ENCODE measurements at regions not wholly inside any gene's neighbourhood (a gene's known extent, or its start where the extent isn't known, plus 50 kb on each side); places are given as distances from the start of the nearest gene placed in this dataset.
"Not testable (repeated sequence)": the region's sequence is repeated elsewhere in the genome, so short reads cannot be mapped to it uniquely, and the experiment has no call there.

DNA sequence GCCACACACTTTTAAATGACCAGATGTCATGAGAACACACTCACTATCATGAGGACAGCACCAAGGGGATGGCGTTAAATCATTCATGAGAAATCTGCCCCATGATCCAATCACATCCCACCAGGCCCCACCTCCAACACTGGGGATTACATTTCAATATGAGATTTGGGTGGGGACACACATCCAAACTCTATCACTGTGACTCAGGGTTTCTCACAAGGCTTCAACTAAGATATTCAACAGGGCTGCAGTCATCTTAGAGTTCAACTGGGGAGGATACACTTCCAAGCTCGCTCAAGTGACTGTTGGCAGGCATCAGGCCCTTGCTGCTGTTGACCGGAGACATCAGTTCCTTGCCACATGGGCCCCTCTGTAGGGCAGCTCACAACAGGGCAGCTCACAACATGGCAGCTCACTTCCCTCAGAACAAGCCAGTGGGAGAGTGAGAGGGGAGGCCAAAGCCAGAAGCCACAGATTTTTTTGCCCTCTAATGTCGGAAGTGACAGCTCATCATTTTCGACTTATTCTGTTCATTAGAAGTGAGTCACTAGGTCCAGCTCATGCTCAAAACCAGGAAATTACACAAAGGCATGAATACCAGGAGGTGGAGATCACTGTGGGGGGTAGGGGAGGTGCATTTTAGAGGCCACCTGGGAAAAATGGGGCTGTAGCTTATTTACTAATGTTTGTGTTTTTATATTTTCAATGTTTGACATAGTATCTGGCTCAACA lies 50.8 kb upstream of the PTHLH start:
- peak; percentile 87 for DNase-seq

- DNase-seq: peak; percentile 43
Measured at GRCh38 chr12:28024231-28024995, 51.9 kb upstream of the PTHLH start.

GRCh38 chr12:28025821-28026505 lies 53.4 kb upstream of the PTHLH start:
- DNase-seq: no peak

GRCh38 chr12:28026701-28027100 lies 54.2 kb upstream of the PTHLH start:
- no peak for DNase-seq

DNA sequence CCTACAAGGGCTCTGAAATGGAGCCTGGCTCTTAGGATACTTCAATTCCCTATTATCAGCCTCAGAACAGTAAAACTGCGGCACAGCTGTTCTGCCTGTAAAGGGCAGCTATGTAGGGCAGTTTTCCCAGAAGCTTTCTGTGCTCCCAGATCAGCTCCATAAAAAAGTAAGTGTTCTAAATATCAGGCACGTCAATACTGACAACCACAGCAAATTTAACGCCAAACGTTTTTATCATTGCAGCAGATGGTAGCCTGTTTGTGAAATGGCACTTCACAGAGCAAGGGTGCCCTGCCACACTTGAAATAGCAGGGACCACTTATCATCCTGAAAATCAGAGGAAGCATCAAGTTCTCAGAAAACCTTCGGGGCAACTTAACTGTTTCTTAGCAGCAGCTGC lies 54.8 kb upstream of the PTHLH start:
- DNase-seq: no peak

GRCh38 chr12:28027947-28028724 lies 55.6 kb upstream of the PTHLH start:
- DNase-seq: peak; percentile 55

DNA sequence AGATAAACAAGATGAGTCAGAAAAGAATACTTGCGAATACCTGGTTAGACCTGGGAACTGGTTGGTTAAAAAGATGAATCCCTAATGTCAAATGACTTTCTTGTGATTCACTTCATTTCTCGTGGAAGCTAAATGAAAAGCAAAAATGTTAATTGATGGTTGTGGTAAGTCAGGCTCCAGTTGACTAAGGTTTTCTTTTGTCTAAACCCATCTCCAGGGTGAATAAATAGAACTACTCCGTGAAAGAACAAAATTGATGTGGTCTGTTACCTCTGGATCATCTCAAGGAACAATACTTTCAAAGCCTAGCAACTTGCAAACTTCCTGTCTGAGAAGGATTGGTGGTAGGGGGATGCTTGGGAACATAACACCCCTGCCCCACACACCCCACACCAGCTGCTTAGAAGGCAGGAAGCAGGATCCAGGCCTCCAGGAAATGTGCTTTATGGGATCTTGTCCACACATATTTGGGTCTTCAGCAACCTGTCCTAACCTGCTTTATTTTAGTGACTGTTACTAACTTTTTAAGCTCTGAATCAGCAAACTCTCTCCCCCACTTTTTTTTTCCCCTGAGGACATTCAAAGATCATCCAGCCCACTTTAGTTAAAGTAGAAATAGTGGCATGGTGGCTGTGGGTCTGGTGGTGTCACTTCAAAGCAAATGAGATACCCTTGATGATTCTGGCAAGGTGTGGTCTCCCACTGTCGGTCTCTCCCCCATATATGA lies 60.4 kb upstream of the PTHLH start:
- peak; percentile 39 for DNase-seq

DNA sequence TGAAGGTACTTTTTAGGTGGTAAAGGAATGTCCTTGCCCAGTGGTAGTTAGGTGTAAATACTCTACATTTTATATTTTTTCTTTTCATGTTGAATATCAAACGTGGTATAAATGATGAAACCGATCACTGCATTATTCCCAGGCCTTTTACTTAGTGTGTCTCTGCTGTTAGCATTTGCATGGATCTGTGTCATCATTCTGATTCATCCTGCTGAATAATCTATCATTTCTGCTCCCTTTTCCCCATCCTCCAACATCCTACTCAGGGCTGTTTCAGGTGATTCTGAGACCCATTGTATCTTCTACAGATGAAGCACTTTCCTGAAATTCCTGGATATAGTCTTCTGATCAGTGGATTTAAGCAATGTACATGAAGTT lies 61.0 kb upstream of the PTHLH start:
- DNase-seq: no peak

DNA sequence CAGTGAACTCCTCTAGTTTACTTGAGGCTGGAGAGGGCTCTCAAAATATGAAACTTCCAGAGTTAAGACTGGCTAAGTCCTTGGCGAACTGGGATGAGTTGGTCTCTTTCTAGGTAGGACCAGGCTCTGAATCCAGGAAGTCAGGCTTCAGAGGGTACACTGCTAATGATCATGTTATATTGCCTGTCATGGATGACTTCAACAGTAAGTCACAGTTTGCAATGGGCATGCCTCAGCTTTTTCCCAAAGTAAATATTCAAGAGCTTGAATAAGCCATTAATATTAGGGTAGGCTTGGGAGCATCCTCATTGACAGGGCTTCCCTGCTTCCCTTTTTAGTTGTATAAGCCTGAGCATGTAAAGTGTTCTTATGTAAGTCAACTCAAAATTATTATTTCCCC lies 61.7 kb upstream of the PTHLH start:
- DNase-seq: no peak

- peak; percentile 60 for DNase-seq
Measured at GRCh38 chr12:28035500-28035899, 63.0 kb upstream of the PTHLH start.

DNA sequence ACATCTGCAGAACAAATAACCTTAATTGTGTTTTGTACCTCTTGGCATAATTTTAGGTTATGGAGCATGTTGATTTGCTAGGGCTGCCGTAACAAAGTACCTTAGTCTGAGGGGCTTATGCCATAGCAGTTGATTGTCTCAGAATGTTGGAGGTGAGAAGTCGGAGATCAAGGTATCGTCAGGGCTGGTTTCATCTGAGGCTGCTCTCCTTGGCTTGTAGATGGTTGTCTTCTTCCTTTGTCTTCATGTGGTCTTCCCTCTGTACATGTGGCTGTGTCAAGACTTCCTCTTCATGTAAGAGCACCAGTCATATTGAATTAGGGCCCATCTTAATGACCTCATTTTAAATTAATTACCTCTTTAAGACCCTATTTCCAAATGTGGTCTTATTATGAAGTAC lies 64.4 kb upstream of the PTHLH start:
- no peak for DNase-seq

DNA sequence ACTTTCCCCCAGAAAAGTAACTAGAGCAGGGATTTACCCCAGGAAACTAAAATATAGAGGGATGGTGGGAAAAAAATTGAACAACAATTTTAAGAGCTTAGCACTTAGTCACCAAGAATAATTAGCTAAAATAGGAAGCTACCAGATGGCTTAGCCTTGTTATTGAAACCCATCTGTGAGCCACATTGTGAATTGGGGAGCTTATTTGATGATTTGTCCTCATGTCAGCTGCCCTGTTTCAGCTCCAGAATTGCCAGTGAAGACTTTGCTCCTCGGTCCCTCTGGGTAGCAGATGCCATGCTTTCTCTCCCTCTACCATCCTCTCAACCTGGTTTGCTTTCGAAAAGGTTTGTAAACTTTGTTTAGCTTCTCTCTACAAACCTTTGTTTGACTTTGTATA lies 67.7 kb upstream of the PTHLH start:
- no peak for DNase-seq

GRCh38 chr12:28046600-28046999 lies 74.1 kb upstream of the PTHLH start:
- DNase-seq: not testable (repeated sequence)

- DNase-seq: no peak
Measured at GRCh38 chr12:28050606-28051005, 78.1 kb upstream of the PTHLH start.

DNA sequence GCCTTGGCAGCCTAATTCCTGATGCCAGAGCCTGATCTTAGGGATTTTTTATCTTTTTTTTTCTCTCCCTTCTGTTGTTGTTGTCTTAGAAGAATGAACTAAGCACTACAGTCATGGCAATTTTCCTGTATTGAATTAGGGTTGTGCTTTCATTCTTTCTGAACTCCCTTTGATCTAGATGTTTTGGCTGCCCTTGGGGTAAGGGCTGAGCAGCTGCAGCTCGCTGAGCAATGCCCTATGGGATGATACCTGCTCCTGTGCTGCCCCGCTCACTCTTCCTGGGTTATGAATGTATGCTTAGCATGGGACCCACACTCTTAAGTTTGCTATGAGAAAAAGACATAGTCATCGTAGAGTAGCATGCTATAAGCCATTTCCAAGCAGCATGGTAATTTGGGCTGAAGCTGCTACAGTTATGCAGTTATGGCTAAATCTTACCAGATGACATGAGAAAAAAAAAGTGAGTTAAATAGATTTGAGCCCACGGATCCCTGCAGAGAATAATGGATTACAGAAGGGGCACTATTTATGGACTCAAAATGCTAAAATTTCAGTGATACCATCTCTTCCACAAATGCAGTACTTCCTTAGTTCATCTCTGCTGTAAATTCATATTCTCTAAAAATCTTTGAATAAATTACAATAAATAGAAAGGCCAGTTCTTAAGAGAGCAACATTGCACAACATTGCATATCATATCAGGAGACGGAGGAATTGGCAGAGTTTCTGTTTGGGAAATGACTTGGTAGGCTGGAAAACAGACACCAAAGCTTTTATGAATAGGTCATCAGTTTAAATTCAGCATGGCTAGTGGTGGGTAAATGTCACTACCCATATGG lies 79.2 kb upstream of the PTHLH start:
- DNase-seq: no peak

- DNase-seq: no peak
Measured at GRCh38 chr12:28053564-28053963, 81.0 kb upstream of the PTHLH start.

- DNase-seq: no peak
Measured at GRCh38 chr12:28054583-28054982, 82.0 kb upstream of the PTHLH start.

DNA sequence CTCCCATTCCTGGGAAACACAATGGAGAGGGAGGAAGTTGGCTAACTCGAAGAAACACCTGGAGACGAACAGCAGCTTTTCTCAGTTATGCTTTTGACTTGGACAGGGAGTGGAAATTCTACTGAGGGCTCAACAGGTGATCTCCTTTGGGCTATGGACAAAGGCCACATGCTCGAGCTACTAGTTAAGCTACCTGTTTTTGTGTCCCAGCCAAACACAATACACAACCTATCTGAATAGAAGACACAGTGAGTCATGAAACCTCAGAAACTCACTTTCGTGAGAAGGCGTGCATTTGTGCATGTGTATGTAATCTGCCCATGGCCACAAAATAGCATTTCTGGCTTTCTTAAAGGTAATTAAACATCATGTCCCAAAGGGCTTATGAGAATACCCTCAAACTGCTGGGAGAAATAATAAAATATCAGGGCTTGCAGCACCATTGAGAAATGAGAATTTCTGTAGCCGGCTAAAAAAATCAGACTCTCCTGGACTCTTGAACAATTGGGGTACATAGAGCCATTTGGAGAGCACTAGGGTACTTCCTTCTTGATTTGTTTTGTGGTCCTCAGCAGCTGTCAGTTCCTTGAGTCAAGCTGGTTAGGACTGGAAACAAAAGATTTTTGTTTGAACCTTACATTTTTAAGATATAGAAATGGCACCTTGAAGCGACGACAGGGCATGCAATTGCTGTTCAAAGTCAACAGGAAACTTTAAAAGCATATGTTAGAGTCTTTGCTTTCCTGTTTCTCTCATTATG lies 85.5 kb upstream of the PTHLH start:
- no peak for DNase-seq

DNA sequence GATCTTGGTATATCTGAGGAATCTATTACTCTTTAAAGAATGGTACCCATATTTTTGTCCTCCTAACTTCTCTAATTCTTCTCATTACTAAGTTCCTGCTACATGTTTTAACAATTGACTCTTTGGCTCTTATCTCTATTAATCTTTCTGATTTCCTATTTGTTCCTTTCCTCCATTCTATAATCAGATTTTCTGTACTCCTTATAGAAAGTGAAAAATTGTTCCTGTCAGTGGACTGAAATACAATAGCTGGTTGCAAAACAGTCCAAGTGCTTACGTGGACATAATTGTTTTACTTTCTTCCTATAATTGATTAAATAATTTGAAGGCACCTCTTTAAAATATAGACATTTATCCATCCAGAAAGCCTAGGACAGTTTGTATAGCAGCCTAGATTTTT lies 86.7 kb upstream of the PTHLH start:
- no peak for DNase-seq

- no peak for DNase-seq
Measured at GRCh38 chr12:28059668-28060067, 87.1 kb upstream of the PTHLH start.

DNA sequence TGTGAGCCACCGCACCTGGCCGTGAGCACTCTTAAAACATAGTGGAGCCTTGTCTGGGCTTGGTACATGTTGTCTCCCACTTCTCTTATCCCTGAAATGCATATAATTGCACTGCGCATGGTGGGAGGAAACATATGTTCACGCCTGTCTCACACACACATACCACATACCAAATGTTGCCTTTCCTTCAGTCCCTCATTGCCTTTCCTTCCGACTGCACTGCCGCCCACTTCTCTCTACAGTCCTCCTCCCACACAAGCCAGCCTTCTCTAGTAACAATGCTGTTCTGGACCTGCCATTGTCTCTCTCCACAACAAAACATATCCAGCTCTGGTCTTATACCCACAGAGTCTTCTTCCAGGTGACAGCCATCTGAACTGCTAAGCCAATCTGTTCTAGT lies 88.3 kb upstream of the PTHLH start:
- no peak for DNase-seq
